ENCODE measurements at regions not wholly inside any gene's neighbourhood (a gene's known extent, or its start where the extent isn't known, plus 50 kb on each side); places are given as distances from the start of the nearest gene placed in this dataset.

DNA sequence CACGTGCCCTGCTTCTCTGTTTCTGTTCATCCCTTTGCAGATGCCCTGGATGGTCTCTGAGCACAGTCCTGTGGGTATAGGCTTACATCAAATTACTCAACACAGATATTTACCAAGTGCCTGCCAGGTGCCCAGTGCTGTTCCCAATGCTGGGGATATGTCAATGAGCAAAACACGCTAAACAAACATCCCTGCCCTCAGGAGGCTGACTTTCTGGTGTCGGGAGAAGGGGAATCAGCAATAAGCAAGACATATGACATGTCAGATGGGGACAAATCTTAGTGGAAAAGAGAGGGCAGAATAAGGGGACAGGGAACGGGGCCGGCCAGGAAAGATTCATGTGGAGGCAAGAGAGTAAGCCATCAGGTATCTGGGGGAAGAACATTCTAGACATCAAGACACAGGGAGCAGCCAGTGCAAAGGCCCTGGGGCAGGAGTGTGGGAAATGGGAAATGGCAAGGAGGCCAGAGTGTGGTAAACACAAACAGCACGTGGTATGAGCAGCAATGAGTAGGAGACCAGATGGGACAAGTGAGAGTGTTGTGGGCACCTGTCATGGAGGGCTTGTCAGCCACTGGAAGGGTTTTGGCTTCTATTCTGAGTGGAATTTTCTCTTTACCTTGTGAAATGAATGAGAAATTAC is 160.2 kb upstream of the KAZN start:
- no TSS peak for BruUV-seq (replicated peaks)
- no peak for TF ChIP-seq POLR2AphosphoS5 (IDR thresholded peaks at IDR 0.05; ENCODE audit: insufficient read depth, low read depth, low read length)
- TF ChIP-seq POLR2A (IDR thresholded peaks at IDR 0.05; ENCODE audit: low read depth, low read length), result no peak
- TF ChIP-seq, protein P1, sequence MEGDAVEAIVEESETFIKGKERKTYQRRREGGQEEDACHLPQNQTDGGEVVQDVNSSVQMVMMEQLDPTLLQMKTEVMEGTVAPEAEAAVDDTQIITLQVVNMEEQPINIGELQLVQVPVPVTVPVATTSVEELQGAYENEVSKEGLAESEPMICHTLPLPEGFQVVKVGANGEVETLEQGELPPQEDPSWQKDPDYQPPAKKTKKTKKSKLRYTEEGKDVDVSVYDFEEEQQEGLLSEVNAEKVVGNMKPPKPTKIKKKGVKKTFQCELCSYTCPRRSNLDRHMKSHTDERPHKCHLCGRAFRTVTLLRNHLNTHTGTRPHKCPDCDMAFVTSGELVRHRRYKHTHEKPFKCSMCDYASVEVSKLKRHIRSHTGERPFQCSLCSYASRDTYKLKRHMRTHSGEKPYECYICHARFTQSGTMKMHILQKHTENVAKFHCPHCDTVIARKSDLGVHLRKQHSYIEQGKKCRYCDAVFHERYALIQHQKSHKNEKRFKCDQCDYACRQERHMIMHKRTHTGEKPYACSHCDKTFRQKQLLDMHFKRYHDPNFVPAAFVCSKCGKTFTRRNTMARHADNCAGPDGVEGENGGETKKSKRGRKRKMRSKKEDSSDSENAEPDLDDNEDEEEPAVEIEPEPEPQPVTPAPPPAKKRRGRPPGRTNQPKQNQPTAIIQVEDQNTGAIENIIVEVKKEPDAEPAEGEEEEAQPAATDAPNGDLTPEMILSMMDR (IDR thresholded peaks at IDR 0.05; ENCODE audit: extremely low read depth in 1 of 2, insufficient read depth in 1 of 2, low read depth in 1 of 2, low read length in 2 of 2), result no peak
- no peak for TF ChIP-seq JUN (IDR thresholded peaks at IDR 0.05; ENCODE audit: borderline replicate concordance, insufficient read depth, insufficient read length, low read depth)
- FAIRE-seq (no peak), DNase-seq (ENCODE audit: low read depth, low spot score) (no peak)
- Histone ChIP-seq H3K9me3 (replicated peaks; ENCODE audit: control insufficient read depth, insufficient read depth, low read length) (peaks cover 4% of the 10 kb centered on the region), H4K20me1 (replicated peaks; ENCODE audit: control insufficient read depth, extremely low read depth, insufficient read depth, low read length) (no peaks in the 10 kb centered on the region), H3K4me2 (ENCODE audit: insufficient read depth, low read length) (no peak overlapping the region), H2AFZ (ENCODE audit: low read depth, low read length) (no peak overlapping the region), H3K4me1 (ENCODE audit: control insufficient read depth, extremely low read depth, insufficient read depth, low read length) (no peaks in the 10 kb centered on the region), H3K27ac (ENCODE audit: insufficient read depth, low read depth, low read length) (no peak overlapping the region), H3K9me1 (replicated peaks; ENCODE audit: control insufficient read depth, extremely low read depth, insufficient read depth, low read length) (no peaks in the 10 kb centered on the region), H3K9ac (replicated peaks; ENCODE audit: extremely low read depth, insufficient read depth, low read length) (no peak overlapping the region), H3K27me3 (ENCODE audit: control insufficient read depth in 2 of 2, insufficient read depth in 2 of 2, low read length in 2 of 2) (no peaks in the 10 kb centered on the region), H3K79me2 (ENCODE audit: control insufficient read depth, insufficient read depth, low read length) (no peaks in the 10 kb centered on the region), H3K4me3 (replicated peaks in 1 of 3; ENCODE audit: insufficient read depth in 1 of 3, low read depth in 1 of 3, low read length in 3 of 3) (no peak overlapping the region), H3K36me3 (ENCODE audit: control insufficient read depth in 2 of 2, extremely low read depth in 1 of 2, insufficient read depth in 2 of 2, low read length in 2 of 2) (no peaks in the 10 kb centered on the region)
- CTCF ChIA-PET, result interaction anchor here (0.7 kb wide), 1 partner anchor 45 kb away, joined by 3 read pairs; no protein-coding TSS in a partner anchor
- POLR2A ChIA-PET, result no interaction called here
- intact Hi-C loops (cut with micrococcal nuclease) (no loop called here), dilution Hi-C loops (cut with MboI; ENCODE audit: extremely low pct_ligation_motif_present, low sequenced_read_pairs) (no loop called here)

DNA sequence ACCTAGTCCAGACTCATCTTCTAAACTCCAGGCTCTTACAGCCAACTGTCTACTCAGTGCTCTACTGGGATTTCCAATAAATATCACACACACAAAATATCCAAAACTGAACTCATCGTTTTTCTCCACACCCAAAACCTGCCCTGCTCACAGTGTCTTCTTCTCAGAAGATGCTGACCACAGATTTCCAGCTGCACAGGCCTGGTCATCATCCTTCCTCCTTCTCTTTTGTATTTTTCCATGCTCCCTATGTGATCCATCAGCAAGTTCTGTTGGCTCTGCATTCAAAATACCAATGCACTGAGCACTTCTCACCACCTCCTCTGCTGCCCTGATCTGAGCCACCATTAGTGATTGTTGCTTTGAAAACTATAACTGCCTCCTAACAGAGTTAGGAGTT is 159.5 kb upstream of the KAZN start:
- TF ChIP-seq, protein P2, sequence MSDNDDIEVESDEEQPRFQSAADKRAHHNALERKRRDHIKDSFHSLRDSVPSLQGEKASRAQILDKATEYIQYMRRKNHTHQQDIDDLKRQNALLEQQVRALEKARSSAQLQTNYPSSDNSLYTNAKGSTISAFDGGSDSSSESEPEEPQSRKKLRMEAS (IDR thresholded peaks at IDR 0.05; ENCODE audit: insufficient read depth, insufficient read length), result no peak
- TF ChIP-seq EZH2 (IDR thresholded peaks at IDR 0.05; ENCODE audit: borderline replicate concordance, low read depth, low read length, severe bottlenecking), result no peak
- no peak for TF ChIP-seq JUN (IDR thresholded peaks at IDR 0.05; ENCODE audit: borderline replicate concordance, insufficient read depth, insufficient read length, low read depth)
- TF ChIP-seq MYC (IDR thresholded peaks at IDR 0.05; ENCODE audit: low read depth, low read length), result no peak
- TF ChIP-seq, protein P1 (IDR thresholded peaks at IDR 0.05; ENCODE audit: extremely low read depth in 1 of 2, insufficient read depth in 1 of 2, low read depth in 1 of 2, low read length in 2 of 2), result no peak
- H3K27ac ChIP-seq (ENCODE audit: insufficient read depth, low read depth, low read length), result no peak overlapping the region
- intact Hi-C loops (cut with micrococcal nuclease), result no loop called here
- H3K9me3 ChIP-seq (replicated peaks; ENCODE audit: control insufficient read depth, insufficient read depth, low read length), result peaks cover 4% of the 10 kb centered on the region
- no peak overlapping the region for H3K4me3 ChIP-seq (replicated peaks in 1 of 3; ENCODE audit: insufficient read depth in 1 of 3, low read depth in 1 of 3, low read length in 3 of 3)
- dilution Hi-C loops (cut with MboI; ENCODE audit: extremely low pct_ligation_motif_present, low sequenced_read_pairs), result no loop called here
- H3K4me2 ChIP-seq (ENCODE audit: insufficient read depth, low read length), result no peak overlapping the region
- H3K9ac ChIP-seq (replicated peaks; ENCODE audit: extremely low read depth, insufficient read depth, low read length), result no peak overlapping the region
- H2AFZ ChIP-seq (ENCODE audit: low read depth, low read length), result no peak overlapping the region
- no peaks in the 10 kb centered on the region for H3K79me2 ChIP-seq (ENCODE audit: control insufficient read depth, insufficient read depth, low read length)
- FAIRE-seq, result no peak
- H3K27me3 ChIP-seq (ENCODE audit: control insufficient read depth in 2 of 2, insufficient read depth in 2 of 2, low read length in 2 of 2), result no peaks in the 10 kb centered on the region
- no peaks in the 10 kb centered on the region for H3K9me1 ChIP-seq (replicated peaks; ENCODE audit: control insufficient read depth, extremely low read depth, insufficient read depth, low read length)
- no peaks in the 10 kb centered on the region for H4K20me1 ChIP-seq (replicated peaks; ENCODE audit: control insufficient read depth, extremely low read depth, insufficient read depth, low read length)
- no peak for DNase-seq (ENCODE audit: low read depth, low spot score)
- no TSS peak for BruUV-seq (replicated peaks)
- ChIA-PET POLR2A (no interaction called here), CTCF (no interaction called here)
- H3K36me3 ChIP-seq (ENCODE audit: control insufficient read depth in 2 of 2, extremely low read depth in 1 of 2, insufficient read depth in 2 of 2, low read length in 2 of 2), result no peaks in the 10 kb centered on the region
- no peaks in the 10 kb centered on the region for H3K4me1 ChIP-seq (ENCODE audit: control insufficient read depth, extremely low read depth, insufficient read depth, low read length)
